Cerebellar nuclear complex (tissue), 1 donor: ENCODE measurements at regions not wholly inside any gene's neighbourhood (a gene's known extent, or its start where the extent isn't known, plus 50 kb on each side); places are given as distances from the start of the nearest gene placed in this dataset.
"Not testable (repeated sequence)": the region's sequence is repeated elsewhere in the genome, so short reads cannot be mapped to it uniquely, and the experiment has no call there.

ENCODE experiments used
- DNase-seq, 2 experiments: peaks; one replicate each; lab custom pipeline; 2025; lab: John Stamatoyannopoulos, UW

- DNase-seq: not testable (repeated sequence)
These were observed 59.5 kb upstream of the FRG1 start for GRCh38 chr4:189881190-189881589.

GRCh38 chr4:189888407-189888806 lies 52.3 kb upstream of the FRG1 start:
- DNase-seq: not testable (repeated sequence)
